GM23338 (cell line): ENCODE measurements at regions not wholly inside any gene's neighbourhood (a gene's known extent, or its start where the extent isn't known, plus 50 kb on each side); places are given as distances from the start of the nearest gene placed in this dataset.

Experiments
- CREB1 ChIP-seq: fragments of 250-450 bp; sonication (Bioruptor Pico); IDR thresholded peaks from 2 replicates; pipeline ENCODE4 v1.5.0; 2020; ENCODE audit warnings: low read depth, mild to moderate bottlenecking, moderate library complexity
- EZH2 ChIP-seq: fragments of 200-600 bp; sonication (generic); IDR thresholded peaks from one replicate; pipeline ENCODE4 v1.8.0; 2017; ENCODE audit warnings: antibody characterized with exemption, mild to moderate bottlenecking, low read depth; ENCODE audit not compliant: unreplicated experiment
- EZH2phosphoT487 ChIP-seq: fragments of 200-600 bp; sonication (generic); IDR thresholded peaks from one replicate; pipeline ENCODE4 v1.8.1; 2018; ENCODE audit warnings: antibody characterized with exemption; ENCODE audit not compliant: unreplicated experiment
- JUNB ChIP-seq: IDR thresholded peaks from one replicate; pipeline ENCODE4 v1.6.1; 2016; ENCODE audit warnings: antibody characterized with exemption; ENCODE audit not compliant: unreplicated experiment
- NANOG ChIP-seq: IDR thresholded peaks from 2 replicates; pipeline ENCODE4 v1.6.1; 2016; ENCODE audit warnings: antibody characterized with exemption, borderline replicate concordance
- POLR2AphosphoS5 ChIP-seq: IDR thresholded peaks from 2 replicates; pipeline ENCODE4 v1.6.1; 2016; ENCODE audit warnings: antibody characterized with exemption, low read depth
- STAT1 ChIP-seq: IDR thresholded peaks from one replicate; pipeline ENCODE4 v1.6.1; 2016; ENCODE audit warnings: antibody characterized with exemption; ENCODE audit not compliant: unreplicated experiment
- ZNF114 ChIP-seq: fragments of 250-450 bp; sonication (Bioruptor Pico); IDR thresholded peaks from 2 replicates; pipeline ENCODE4 v1.5.0; 2020; ENCODE audit warnings: mild to moderate bottlenecking, moderate library complexity
- ZNF331 ChIP-seq: fragments of 250-450 bp; sonication (Bioruptor Pico); IDR thresholded peaks from 2 replicates; pipeline ENCODE4 v1.5.0; 2020; ENCODE audit warnings: low read depth, mild to moderate bottlenecking, moderate library complexity
- TF ChIP-seq, protein P1 (sequence below), 2 experiments: fragments of 200-600 bp in 1 of 2; sonication (generic) in 1 of 2; conservative IDR thresholded peaks; 2 replicates each; pipeline versions ENCODE4 v1.5.1 to v1.6.1; 2016 to 2017; ENCODE audit warnings: antibody characterized with exemption in 2 of 2, low read depth in 2 of 2, mild to moderate bottlenecking in 2 of 2, moderate library complexity in 1 of 2
- TF ChIP-seq, protein P2 (sequence below): IDR thresholded peaks from 2 replicates; pipeline ENCODE4 v1.6.1; 2016; ENCODE audit warnings: antibody characterized with exemption
- TF ChIP-seq, protein P3 (sequence below): IDR thresholded peaks from one replicate; pipeline ENCODE4 v1.6.1; 2018; ENCODE audit warnings: antibody characterized with exemption; ENCODE audit not compliant: unreplicated experiment
- TF ChIP-seq, protein P4 (sequence below): fragments of 250-450 bp; sonication (Bioruptor Pico); IDR thresholded peaks from 2 replicates; pipeline ENCODE4 v1.5.0; 2020; ENCODE audit warnings: mild to moderate bottlenecking, moderate library complexity

DNA sequence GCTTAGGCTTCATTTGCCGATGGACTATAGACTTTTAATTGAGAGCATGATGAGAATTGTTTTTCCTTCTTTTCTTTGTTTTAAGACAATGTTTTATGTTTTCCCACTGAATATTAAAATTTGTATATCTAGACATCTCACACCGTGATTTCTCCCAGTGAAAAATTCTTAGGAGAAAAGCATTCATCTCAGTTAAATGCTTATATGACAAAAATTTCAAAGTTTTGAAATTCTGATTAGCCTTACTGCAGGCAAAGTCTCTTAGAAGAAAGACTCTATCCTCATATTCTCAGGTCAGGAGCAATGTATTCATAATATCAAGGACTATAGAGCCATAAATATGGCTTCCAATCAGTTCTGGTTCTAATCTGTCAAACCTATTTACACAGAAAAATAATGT lies 2085.0 kb downstream of the NCAM2 start:
- TF ChIP-seq EZH2, result no peak
- TF ChIP-seq, protein P1, sequence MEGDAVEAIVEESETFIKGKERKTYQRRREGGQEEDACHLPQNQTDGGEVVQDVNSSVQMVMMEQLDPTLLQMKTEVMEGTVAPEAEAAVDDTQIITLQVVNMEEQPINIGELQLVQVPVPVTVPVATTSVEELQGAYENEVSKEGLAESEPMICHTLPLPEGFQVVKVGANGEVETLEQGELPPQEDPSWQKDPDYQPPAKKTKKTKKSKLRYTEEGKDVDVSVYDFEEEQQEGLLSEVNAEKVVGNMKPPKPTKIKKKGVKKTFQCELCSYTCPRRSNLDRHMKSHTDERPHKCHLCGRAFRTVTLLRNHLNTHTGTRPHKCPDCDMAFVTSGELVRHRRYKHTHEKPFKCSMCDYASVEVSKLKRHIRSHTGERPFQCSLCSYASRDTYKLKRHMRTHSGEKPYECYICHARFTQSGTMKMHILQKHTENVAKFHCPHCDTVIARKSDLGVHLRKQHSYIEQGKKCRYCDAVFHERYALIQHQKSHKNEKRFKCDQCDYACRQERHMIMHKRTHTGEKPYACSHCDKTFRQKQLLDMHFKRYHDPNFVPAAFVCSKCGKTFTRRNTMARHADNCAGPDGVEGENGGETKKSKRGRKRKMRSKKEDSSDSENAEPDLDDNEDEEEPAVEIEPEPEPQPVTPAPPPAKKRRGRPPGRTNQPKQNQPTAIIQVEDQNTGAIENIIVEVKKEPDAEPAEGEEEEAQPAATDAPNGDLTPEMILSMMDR (conservative IDR thresholded peaks at IDR 0.05; ENCODE audit: low read depth in 2 of 2), result no peak
- no peak for TF ChIP-seq POLR2AphosphoS5
- TF ChIP-seq, protein P2, sequence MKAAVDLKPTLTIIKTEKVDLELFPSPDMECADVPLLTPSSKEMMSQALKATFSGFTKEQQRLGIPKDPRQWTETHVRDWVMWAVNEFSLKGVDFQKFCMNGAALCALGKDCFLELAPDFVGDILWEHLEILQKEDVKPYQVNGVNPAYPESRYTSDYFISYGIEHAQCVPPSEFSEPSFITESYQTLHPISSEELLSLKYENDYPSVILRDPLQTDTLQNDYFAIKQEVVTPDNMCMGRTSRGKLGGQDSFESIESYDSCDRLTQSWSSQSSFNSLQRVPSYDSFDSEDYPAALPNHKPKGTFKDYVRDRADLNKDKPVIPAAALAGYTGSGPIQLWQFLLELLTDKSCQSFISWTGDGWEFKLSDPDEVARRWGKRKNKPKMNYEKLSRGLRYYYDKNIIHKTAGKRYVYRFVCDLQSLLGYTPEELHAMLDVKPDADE, result no peak
- TF ChIP-seq CREB1 (CRISPR knock-in tag), result no peak
- TF ChIP-seq STAT1, result no peak
- TF ChIP-seq EZH2phosphoT487, result no peak
- no peak for TF ChIP-seq ZNF331 (CRISPR knock-in tag)
- TF ChIP-seq, protein P3, sequence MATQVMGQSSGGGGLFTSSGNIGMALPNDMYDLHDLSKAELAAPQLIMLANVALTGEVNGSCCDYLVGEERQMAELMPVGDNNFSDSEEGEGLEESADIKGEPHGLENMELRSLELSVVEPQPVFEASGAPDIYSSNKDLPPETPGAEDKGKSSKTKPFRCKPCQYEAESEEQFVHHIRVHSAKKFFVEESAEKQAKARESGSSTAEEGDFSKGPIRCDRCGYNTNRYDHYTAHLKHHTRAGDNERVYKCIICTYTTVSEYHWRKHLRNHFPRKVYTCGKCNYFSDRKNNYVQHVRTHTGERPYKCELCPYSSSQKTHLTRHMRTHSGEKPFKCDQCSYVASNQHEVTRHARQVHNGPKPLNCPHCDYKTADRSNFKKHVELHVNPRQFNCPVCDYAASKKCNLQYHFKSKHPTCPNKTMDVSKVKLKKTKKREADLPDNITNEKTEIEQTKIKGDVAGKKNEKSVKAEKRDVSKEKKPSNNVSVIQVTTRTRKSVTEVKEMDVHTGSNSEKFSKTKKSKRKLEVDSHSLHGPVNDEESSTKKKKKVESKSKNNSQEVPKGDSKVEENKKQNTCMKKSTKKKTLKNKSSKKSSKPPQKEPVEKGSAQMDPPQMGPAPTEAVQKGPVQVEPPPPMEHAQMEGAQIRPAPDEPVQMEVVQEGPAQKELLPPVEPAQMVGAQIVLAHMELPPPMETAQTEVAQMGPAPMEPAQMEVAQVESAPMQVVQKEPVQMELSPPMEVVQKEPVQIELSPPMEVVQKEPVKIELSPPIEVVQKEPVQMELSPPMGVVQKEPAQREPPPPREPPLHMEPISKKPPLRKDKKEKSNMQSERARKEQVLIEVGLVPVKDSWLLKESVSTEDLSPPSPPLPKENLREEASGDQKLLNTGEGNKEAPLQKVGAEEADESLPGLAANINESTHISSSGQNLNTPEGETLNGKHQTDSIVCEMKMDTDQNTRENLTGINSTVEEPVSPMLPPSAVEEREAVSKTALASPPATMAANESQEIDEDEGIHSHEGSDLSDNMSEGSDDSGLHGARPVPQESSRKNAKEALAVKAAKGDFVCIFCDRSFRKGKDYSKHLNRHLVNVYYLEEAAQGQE, result no peak
- no peak for TF ChIP-seq JUNB
- TF ChIP-seq, protein P4, sequence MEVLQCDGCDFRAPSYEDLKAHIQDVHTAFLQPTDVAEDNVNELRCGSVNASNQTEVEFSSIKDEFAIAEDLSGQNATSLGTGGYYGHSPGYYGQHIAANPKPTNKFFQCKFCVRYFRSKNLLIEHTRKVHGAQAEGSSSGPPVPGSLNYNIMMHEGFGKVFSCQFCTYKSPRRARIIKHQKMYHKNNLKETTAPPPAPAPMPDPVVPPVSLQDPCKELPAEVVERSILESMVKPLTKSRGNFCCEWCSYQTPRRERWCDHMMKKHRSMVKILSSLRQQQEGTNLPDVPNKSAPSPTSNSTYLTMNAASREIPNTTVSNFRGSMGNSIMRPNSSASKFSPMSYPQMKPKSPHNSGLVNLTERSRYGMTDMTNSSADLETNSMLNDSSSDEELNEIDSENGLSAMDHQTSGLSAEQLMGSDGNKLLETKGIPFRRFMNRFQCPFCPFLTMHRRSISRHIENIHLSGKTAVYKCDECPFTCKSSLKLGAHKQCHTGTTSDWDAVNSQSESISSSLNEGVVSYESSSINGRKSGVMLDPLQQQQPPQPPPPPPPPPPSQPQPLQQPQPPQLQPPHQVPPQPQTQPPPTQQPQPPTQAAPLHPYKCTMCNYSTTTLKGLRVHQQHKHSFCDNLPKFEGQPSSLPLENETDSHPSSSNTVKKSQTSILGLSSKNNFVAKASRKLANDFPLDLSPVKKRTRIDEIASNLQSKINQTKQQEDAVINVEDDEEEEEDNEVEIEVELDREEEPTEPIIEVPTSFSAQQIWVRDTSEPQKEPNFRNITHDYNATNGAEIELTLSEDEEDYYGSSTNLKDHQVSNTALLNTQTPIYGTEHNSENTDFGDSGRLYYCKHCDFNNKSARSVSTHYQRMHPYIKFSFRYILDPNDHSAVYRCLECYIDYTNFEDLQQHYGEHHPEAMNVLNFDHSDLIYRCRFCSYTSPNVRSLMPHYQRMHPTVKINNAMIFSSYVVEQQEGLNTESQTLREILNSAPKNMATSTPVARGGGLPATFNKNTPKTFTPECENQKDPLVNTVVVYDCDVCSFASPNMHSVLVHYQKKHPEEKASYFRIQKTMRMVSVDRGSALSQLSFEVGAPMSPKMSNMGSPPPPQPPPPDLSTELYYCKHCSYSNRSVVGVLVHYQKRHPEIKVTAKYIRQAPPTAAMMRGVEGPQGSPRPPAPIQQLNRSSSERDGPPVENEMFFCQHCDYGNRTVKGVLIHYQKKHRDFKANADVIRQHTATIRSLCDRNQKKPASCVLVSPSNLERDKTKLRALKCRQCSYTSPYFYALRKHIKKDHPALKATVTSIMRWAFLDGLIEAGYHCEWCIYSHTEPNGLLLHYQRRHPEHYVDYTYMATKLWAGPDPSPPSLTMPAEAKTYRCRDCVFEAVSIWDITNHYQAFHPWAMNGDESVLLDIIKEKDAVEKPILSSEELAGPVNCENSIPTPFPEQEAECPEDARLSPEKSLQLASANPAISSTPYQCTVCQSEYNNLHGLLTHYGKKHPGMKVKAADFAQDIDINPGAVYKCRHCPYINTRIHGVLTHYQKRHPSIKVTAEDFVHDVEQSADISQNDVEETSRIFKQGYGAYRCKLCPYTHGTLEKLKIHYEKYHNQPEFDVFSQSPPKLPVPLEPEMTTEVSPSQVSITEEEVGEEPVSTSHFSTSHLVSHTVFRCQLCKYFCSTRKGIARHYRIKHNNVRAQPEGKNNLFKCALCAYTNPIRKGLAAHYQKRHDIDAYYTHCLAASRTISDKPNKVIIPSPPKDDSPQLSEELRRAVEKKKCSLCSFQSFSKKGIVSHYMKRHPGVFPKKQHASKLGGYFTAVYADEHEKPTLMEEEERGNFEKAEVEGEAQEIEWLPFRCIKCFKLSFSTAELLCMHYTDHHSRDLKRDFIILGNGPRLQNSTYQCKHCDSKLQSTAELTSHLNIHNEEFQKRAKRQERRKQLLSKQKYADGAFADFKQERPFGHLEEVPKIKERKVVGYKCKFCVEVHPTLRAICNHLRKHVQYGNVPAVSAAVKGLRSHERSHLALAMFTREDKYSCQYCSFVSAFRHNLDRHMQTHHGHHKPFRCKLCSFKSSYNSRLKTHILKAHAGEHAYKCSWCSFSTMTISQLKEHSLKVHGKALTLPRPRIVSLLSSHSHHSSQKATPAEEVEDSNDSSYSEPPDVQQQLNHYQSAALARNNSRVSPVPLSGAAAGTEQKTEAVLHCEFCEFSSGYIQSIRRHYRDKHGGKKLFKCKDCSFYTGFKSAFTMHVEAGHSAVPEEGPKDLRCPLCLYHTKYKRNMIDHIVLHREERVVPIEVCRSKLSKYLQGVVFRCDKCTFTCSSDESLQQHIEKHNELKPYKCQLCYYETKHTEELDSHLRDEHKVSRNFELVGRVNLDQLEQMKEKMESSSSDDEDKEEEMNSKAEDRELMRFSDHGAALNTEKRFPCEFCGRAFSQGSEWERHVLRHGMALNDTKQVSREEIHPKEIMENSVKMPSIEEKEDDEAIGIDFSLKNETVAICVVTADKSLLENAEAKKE, result no peak
- no peak for TF ChIP-seq ZNF114 (CRISPR knock-in tag)
- TF ChIP-seq NANOG, result no peak
